ENCODE measurements at regions not wholly inside any gene's neighbourhood (a gene's known extent, or its start where the extent isn't known, plus 50 kb on each side); places are given as distances from the start of the nearest gene placed in this dataset.

- DNase-seq: no peak
- Mint-ChIP-seq H3K36me3 (ENCODE audit: insufficient read depth, unreplicated experiment) (no peaks in the 10 kb centered on the region), H3K9me3 (ENCODE audit: low read depth, unreplicated experiment) (peaks cover 4% of the 10 kb centered on the region), H3K27me3 (ENCODE audit: unreplicated experiment) (no peaks in the 10 kb centered on the region), H3K4me3 (ENCODE audit: low read depth, unreplicated experiment) (no peak overlapping the region), H3K4me1 (ENCODE audit: low read depth, unreplicated experiment) (peaks cover 5% of the 10 kb centered on the region), H3K27ac (ENCODE audit: unreplicated experiment) (no peak overlapping the region)
- no TSS peak for BruUV-seq (replicated peaks)
- intact Hi-C loops (cut with micrococcal nuclease; ENCODE audit: unreplicated experiment): no loop called here
- no peak for TF ChIP-seq CTCF (IDR thresholded peaks at IDR 0.05; ENCODE audit: unreplicated experiment)
- CTCF ChIA-PET: no interaction called here
Measured at GRCh38 chr19:29045679-29046254, 167.2 kb downstream of the UQCRFS1 start.

- H3K4me1 Mint-ChIP-seq (ENCODE audit: low read depth, unreplicated experiment): no peaks in the 10 kb centered on the region
- no peaks in the 10 kb centered on the region for H3K27me3 Mint-ChIP-seq (ENCODE audit: unreplicated experiment)
- CTCF ChIA-PET: no interaction called here
- TF ChIP-seq CTCF (IDR thresholded peaks at IDR 0.05; ENCODE audit: unreplicated experiment): no peak
- H3K4me3 Mint-ChIP-seq (ENCODE audit: low read depth, unreplicated experiment): no peak overlapping the region
- H3K36me3 Mint-ChIP-seq (ENCODE audit: insufficient read depth, unreplicated experiment): no peaks in the 10 kb centered on the region
- intact Hi-C loops (cut with micrococcal nuclease; ENCODE audit: unreplicated experiment): no loop called here
- H3K27ac Mint-ChIP-seq (ENCODE audit: unreplicated experiment): no peak overlapping the region
- BruUV-seq (replicated peaks): no TSS peak
- peaks cover 4% of the 10 kb centered on the region for H3K9me3 Mint-ChIP-seq (ENCODE audit: low read depth, unreplicated experiment)
- DNase-seq: no peak
Measured at GRCh38 chr19:29044037-29044436, 168.9 kb downstream of the UQCRFS1 start.

- Mint-ChIP-seq H3K27me3 (ENCODE audit: unreplicated experiment) (no peaks in the 10 kb centered on the region), H3K9me3 (ENCODE audit: low read depth, unreplicated experiment) (peaks cover 4% of the 10 kb centered on the region), H3K4me1 (ENCODE audit: low read depth, unreplicated experiment) (no peaks in the 10 kb centered on the region), H3K27ac (ENCODE audit: unreplicated experiment) (no peak overlapping the region), H3K36me3 (ENCODE audit: insufficient read depth, unreplicated experiment) (no peaks in the 10 kb centered on the region), H3K4me3 (ENCODE audit: low read depth, unreplicated experiment) (no peak overlapping the region)
- CTCF ChIA-PET: no interaction called here
- no TSS peak for BruUV-seq (replicated peaks)
- no peak for DNase-seq
- intact Hi-C loops (cut with micrococcal nuclease; ENCODE audit: unreplicated experiment): no loop called here
- TF ChIP-seq CTCF (IDR thresholded peaks at IDR 0.05; ENCODE audit: unreplicated experiment): no peak
Measured at GRCh38 chr19:29042450-29042849, 170.5 kb downstream of the UQCRFS1 start.

GRCh38 chr19:29040951-29041350, 172.0 kb downstream of the UQCRFS1 start:
- Mint-ChIP-seq H3K4me1 (ENCODE audit: low read depth, unreplicated experiment) (no peaks in the 10 kb centered on the region), H3K36me3 (ENCODE audit: insufficient read depth, unreplicated experiment) (no peaks in the 10 kb centered on the region), H3K27ac (ENCODE audit: unreplicated experiment) (no peak overlapping the region), H3K9me3 (ENCODE audit: low read depth, unreplicated experiment) (peaks cover 7% of the 10 kb centered on the region), H3K4me3 (ENCODE audit: low read depth, unreplicated experiment) (no peak overlapping the region), H3K27me3 (ENCODE audit: unreplicated experiment) (peaks cover 3% of the 10 kb centered on the region)
- no TSS peak for BruUV-seq (replicated peaks)
- intact Hi-C loops (cut with micrococcal nuclease; ENCODE audit: unreplicated experiment): no loop called here
- CTCF ChIA-PET: no interaction called here
- no peak for DNase-seq
- no peak for TF ChIP-seq CTCF (IDR thresholded peaks at IDR 0.05; ENCODE audit: unreplicated experiment)

Measured in Calu3 (cell line).